ENCODE measurements at regions not wholly inside any gene's neighbourhood (a gene's known extent, or its start where the extent isn't known, plus 50 kb on each side); places are given as distances from the start of the nearest gene placed in this dataset.

GRCh38 chr3:82274897-82275296 is 513.5 kb upstream of the GBE1 start:
- no peak overlapping the region for H3K4me3 Mint-ChIP-seq
- peaks cover 39% of the 10 kb centered on the region for H3K9me3 Mint-ChIP-seq
- no peak for DNase-seq (ENCODE audit: low spot score)
- intact Hi-C loops (cut with micrococcal nuclease), result no loop called here
- H3K4me1 Mint-ChIP-seq (ENCODE audit: low read depth), result no peaks in the 10 kb centered on the region
- no peaks in the 10 kb centered on the region for H3K36me3 Mint-ChIP-seq (ENCODE audit: low read depth)
- no peaks in the 10 kb centered on the region for H3K27me3 Mint-ChIP-seq (ENCODE audit: insufficient read depth)
- H3K27ac Mint-ChIP-seq, result no peak overlapping the region

DNA sequence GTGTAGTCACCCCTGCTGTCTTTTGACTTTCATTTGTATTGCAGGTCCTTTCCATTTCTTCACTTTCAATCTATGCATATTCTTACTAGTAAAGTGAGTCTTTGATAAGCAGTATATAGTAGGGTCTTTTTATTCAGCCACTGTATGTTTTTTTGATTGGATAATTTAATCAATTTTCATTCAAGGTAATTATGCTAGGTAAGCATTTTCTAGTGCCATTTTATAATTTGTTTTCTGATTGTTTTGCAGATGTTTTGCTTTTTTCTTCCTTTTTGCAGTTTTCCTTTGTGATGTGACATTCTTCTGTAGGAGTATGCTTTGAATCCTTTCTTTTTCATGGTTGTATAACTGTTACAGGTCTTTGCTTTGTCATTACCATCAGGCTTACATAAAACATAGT is 504.3 kb upstream of the GBE1 start:
- intact Hi-C loops (cut with micrococcal nuclease), result no loop called here
- no peak for DNase-seq (ENCODE audit: low spot score)
- no peak overlapping the region for H3K27ac Mint-ChIP-seq
- H3K4me3 Mint-ChIP-seq, result no peak overlapping the region
- H3K9me3 Mint-ChIP-seq, result peaks cover 17% of the 10 kb centered on the region
- no peaks in the 10 kb centered on the region for H3K27me3 Mint-ChIP-seq (ENCODE audit: insufficient read depth)
- no peaks in the 10 kb centered on the region for H3K4me1 Mint-ChIP-seq (ENCODE audit: low read depth)
- H3K36me3 Mint-ChIP-seq (ENCODE audit: low read depth), result no peaks in the 10 kb centered on the region

GRCh38 chr3:82262193-82262592 is 500.7 kb upstream of the GBE1 start:
- Mint-ChIP-seq H3K36me3 (ENCODE audit: low read depth) (no peaks in the 10 kb centered on the region), H3K4me3 (no peak overlapping the region), H3K4me1 (ENCODE audit: low read depth) (no peaks in the 10 kb centered on the region), H3K27ac (no peak overlapping the region), H3K9me3 (peaks cover 4% of the 10 kb centered on the region), H3K27me3 (ENCODE audit: insufficient read depth) (no peaks in the 10 kb centered on the region)
- no peak for DNase-seq (ENCODE audit: low spot score)
- intact Hi-C loops (cut with micrococcal nuclease), result no loop called here

DNA sequence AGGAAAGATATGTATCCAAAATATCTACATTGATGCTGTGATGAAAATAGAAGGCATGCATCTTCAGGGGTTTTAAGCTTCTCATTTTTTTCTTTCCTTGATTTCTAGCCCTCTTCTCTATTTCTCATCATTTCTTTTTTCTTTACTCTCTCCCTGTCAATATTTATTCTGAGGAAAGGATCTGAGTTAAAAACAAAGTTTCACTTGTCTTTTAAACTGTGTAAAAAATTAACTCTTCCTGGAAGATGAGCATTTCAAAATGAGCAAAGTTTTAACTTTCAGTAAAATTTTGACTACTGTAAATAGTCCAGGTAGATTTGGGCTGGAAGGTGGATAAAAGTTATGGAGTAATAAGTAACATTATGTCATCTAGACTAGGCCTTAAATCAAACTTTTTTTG is 500.2 kb upstream of the GBE1 start:
- no peaks in the 10 kb centered on the region for H3K36me3 Mint-ChIP-seq (ENCODE audit: low read depth)
- intact Hi-C loops (cut with micrococcal nuclease), result no loop called here
- no peaks in the 10 kb centered on the region for H3K4me1 Mint-ChIP-seq (ENCODE audit: low read depth)
- no peak for DNase-seq (ENCODE audit: low spot score)
- H3K9me3 Mint-ChIP-seq, result peaks cover 4% of the 10 kb centered on the region
- H3K27me3 Mint-ChIP-seq (ENCODE audit: insufficient read depth), result no peaks in the 10 kb centered on the region
- H3K4me3 Mint-ChIP-seq, result no peak overlapping the region
- no peak overlapping the region for H3K27ac Mint-ChIP-seq

DNA sequence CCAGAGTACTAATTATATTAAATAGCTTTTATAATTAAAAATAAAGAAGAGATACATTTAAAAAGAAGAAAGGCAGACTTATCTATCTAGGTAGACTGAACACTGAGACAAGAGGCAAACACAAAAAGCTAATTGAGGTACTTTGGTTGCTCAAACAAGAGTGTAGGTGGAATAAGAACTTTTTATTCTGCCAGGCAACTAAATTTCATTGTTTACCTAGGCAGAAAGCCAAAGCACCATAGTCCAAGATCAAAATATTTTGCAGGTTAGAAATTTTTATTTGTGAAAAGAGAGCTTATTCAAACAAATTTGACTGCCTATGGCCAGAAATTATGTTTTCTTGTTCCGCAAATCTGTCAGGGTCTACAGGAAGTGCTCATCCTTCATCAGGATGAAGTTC is 499.6 kb upstream of the GBE1 start:
- no peak overlapping the region for H3K4me3 Mint-ChIP-seq
- peaks cover 4% of the 10 kb centered on the region for H3K9me3 Mint-ChIP-seq
- no peaks in the 10 kb centered on the region for H3K4me1 Mint-ChIP-seq (ENCODE audit: low read depth)
- H3K27ac Mint-ChIP-seq, result no peak overlapping the region
- H3K36me3 Mint-ChIP-seq (ENCODE audit: low read depth), result no peaks in the 10 kb centered on the region
- intact Hi-C loops (cut with micrococcal nuclease), result no loop called here
- no peaks in the 10 kb centered on the region for H3K27me3 Mint-ChIP-seq (ENCODE audit: insufficient read depth)
- DNase-seq (ENCODE audit: low spot score), result no peak

GRCh38 chr3:82259994-82260393 is 498.5 kb upstream of the GBE1 start:
- H3K36me3 Mint-ChIP-seq (ENCODE audit: low read depth), result no peaks in the 10 kb centered on the region
- DNase-seq (ENCODE audit: low spot score), result no peak
- no peaks in the 10 kb centered on the region for H3K27me3 Mint-ChIP-seq (ENCODE audit: insufficient read depth)
- H3K4me1 Mint-ChIP-seq (ENCODE audit: low read depth), result no peaks in the 10 kb centered on the region
- peaks cover 4% of the 10 kb centered on the region for H3K9me3 Mint-ChIP-seq
- H3K27ac Mint-ChIP-seq, result no peak overlapping the region
- no peak overlapping the region for H3K4me3 Mint-ChIP-seq
- intact Hi-C loops (cut with micrococcal nuclease), result no loop called here

- intact Hi-C loops (cut with micrococcal nuclease), result no loop called here
- no peaks in the 10 kb centered on the region for H3K9me3 Mint-ChIP-seq
- H3K4me1 Mint-ChIP-seq (ENCODE audit: low read depth), result no peaks in the 10 kb centered on the region
- DNase-seq (ENCODE audit: low spot score), result no peak
- H3K36me3 Mint-ChIP-seq (ENCODE audit: low read depth), result no peaks in the 10 kb centered on the region
- no peak overlapping the region for H3K4me3 Mint-ChIP-seq
- no peak overlapping the region for H3K27ac Mint-ChIP-seq
- no peaks in the 10 kb centered on the region for H3K27me3 Mint-ChIP-seq (ENCODE audit: insufficient read depth)
These were observed 478.9 kb upstream of the GBE1 start for GRCh38 chr3:82240322-82240721.

DNA sequence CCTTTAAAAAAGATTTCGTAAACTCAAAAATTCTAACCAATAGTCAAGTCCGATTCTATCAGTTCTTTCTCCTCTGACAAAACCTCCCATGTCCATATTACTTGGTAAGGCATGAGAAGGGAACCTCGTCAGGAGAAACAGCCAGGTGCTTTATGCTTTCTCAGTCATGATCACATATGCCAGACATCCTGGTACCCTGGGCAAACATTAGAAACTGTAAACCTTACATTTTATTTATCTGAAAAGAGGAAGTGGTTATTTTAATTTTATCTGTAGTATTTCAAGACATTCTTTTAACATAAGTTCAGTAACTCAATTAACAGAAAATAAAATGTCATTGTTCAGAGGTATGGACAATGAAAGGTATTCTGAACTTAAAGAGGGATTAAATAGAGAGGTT is 474.8 kb upstream of the GBE1 start:
- H3K27ac Mint-ChIP-seq, result no peak overlapping the region
- intact Hi-C loops (cut with micrococcal nuclease), result no loop called here
- H3K27me3 Mint-ChIP-seq (ENCODE audit: insufficient read depth), result peaks cover 2% of the 10 kb centered on the region
- no peaks in the 10 kb centered on the region for H3K4me1 Mint-ChIP-seq (ENCODE audit: low read depth)
- H3K36me3 Mint-ChIP-seq (ENCODE audit: low read depth), result no peaks in the 10 kb centered on the region
- no peak for DNase-seq (ENCODE audit: low spot score)
- no peaks in the 10 kb centered on the region for H3K9me3 Mint-ChIP-seq
- H3K4me3 Mint-ChIP-seq, result no peak overlapping the region

DNA sequence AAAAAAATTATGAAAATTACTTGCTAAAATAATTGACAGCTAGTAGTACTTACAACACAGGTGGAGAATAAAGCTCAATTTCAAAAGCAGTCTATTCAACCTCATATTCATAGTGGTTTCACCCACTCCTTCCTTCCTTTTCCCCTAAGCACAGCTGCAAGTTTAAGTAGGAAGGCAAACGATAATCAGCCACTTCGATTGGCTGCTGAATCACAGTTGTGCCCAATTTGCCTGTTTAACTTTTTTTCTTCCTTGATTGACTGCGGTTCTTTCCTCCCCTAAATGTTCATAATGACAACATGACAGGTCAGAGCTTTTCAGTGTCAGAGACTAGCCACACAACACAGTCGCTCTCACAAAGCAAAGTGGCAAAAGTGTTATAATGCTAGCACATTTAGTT is 468.0 kb upstream of the GBE1 start:
- DNase-seq (ENCODE audit: low spot score), result no peak
- H3K27ac Mint-ChIP-seq, result peak overlapping the region; percentile 75
- no peaks in the 10 kb centered on the region for H3K36me3 Mint-ChIP-seq (ENCODE audit: low read depth)
- peaks cover 3% of the 10 kb centered on the region for H3K9me3 Mint-ChIP-seq
- intact Hi-C loops (cut with micrococcal nuclease), result no loop called here
- H3K4me3 Mint-ChIP-seq, result peak overlapping the region; percentile 48
- peaks cover 2% of the 10 kb centered on the region for H3K27me3 Mint-ChIP-seq (ENCODE audit: insufficient read depth)
- peaks cover 14% of the 10 kb centered on the region for H3K4me1 Mint-ChIP-seq (ENCODE audit: low read depth)

- intact Hi-C loops (cut with micrococcal nuclease), result no loop called here
- Mint-ChIP-seq H3K4me3 (no peak overlapping the region), H3K9me3 (peaks cover 15% of the 10 kb centered on the region), H3K27me3 (ENCODE audit: insufficient read depth) (no peaks in the 10 kb centered on the region), H3K4me1 (ENCODE audit: low read depth) (peaks cover 7% of the 10 kb centered on the region), H3K27ac (no peak overlapping the region), H3K36me3 (ENCODE audit: low read depth) (no peaks in the 10 kb centered on the region)
- no peak for DNase-seq (ENCODE audit: low spot score)
These were observed 463.2 kb upstream of the GBE1 start for GRCh38 chr3:82224661-82225060.

GRCh38 chr3:82222401-82222800 is 461.0 kb upstream of the GBE1 start:
- no peak for DNase-seq (ENCODE audit: low spot score)
- Mint-ChIP-seq H3K4me3 (no peak overlapping the region), H3K27me3 (ENCODE audit: insufficient read depth) (no peaks in the 10 kb centered on the region), H3K27ac (no peak overlapping the region), H3K9me3 (peaks cover 15% of the 10 kb centered on the region), H3K36me3 (ENCODE audit: low read depth) (no peaks in the 10 kb centered on the region), H3K4me1 (ENCODE audit: low read depth) (no peaks in the 10 kb centered on the region)
- intact Hi-C loops (cut with micrococcal nuclease), result no loop called here

- DNase-seq (ENCODE audit: low spot score), result no peak
- no peak overlapping the region for H3K27ac Mint-ChIP-seq
- H3K36me3 Mint-ChIP-seq (ENCODE audit: low read depth), result no peaks in the 10 kb centered on the region
- no peaks in the 10 kb centered on the region for H3K4me1 Mint-ChIP-seq (ENCODE audit: low read depth)
- intact Hi-C loops (cut with micrococcal nuclease), result no loop called here
- H3K9me3 Mint-ChIP-seq, result peaks cover 3% of the 10 kb centered on the region
- no peak overlapping the region for H3K4me3 Mint-ChIP-seq
- no peaks in the 10 kb centered on the region for H3K27me3 Mint-ChIP-seq (ENCODE audit: insufficient read depth)
These were observed 456.1 kb upstream of the GBE1 start for GRCh38 chr3:82217571-82217970.

DNA sequence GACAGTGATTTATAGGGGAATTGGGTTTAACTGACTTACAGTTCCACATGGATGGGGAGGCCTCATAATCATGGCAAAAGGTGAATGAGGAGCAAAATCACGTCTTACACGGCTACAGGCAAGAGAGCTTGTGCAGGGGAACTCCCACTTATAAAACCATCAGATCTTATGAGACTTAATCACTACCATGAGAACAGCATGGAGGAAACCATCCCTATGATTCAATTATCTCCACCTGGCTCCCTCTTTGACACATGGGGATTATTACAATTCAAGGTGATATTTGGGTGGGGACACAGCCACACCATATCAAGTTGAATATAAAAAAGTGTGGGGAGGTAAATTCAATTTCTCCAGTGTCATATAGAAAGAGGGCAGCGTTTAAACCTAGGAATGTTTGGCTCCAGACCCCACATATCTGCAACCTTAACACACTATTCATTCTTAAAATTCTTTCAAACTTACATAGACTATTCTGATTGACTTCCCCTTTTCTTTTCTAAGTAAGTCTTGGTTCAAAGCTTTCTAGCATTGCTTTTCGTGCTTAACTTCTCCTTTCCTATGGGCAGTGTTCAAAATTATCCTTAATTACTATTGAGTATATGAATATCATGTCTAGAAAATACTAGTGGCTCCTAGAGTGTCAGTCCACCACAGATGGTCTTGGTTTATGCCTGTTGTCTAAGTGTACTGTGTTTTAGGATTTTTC is 446.7 kb upstream of the GBE1 start:
- H3K9me3 Mint-ChIP-seq, result peaks cover 12% of the 10 kb centered on the region
- H3K27ac Mint-ChIP-seq, result no peak overlapping the region
- no peak for DNase-seq (ENCODE audit: low spot score)
- intact Hi-C loops (cut with micrococcal nuclease), result no loop called here
- no peaks in the 10 kb centered on the region for H3K4me1 Mint-ChIP-seq (ENCODE audit: low read depth)
- no peak overlapping the region for H3K4me3 Mint-ChIP-seq
- H3K27me3 Mint-ChIP-seq (ENCODE audit: insufficient read depth), result no peaks in the 10 kb centered on the region
- no peaks in the 10 kb centered on the region for H3K36me3 Mint-ChIP-seq (ENCODE audit: low read depth)

GRCh38 chr3:82202269-82202668 is 440.8 kb upstream of the GBE1 start:
- Mint-ChIP-seq H3K9me3 (peaks cover 7% of the 10 kb centered on the region), H3K4me1 (ENCODE audit: low read depth) (no peaks in the 10 kb centered on the region), H3K27ac (no peak overlapping the region), H3K4me3 (no peak overlapping the region), H3K27me3 (ENCODE audit: insufficient read depth) (no peaks in the 10 kb centered on the region), H3K36me3 (ENCODE audit: low read depth) (no peaks in the 10 kb centered on the region)
- intact Hi-C loops (cut with micrococcal nuclease), result no loop called here
- DNase-seq (ENCODE audit: low spot score), result no peak
